A549 (cell line): ENCODE measurements at regions not wholly inside any gene's neighbourhood (a gene's known extent, or its start where the extent isn't known, plus 50 kb on each side); places are given as distances from the start of the nearest gene placed in this dataset.

Experiments
- ATAC-seq, 2 experiments: fragments of 200-7000 bp in 1 of 2; fragments of >200 bp in 1 of 2; cut with Nextera tagmentation in 1 of 2; cut with Tn5 transposase in 1 of 2; 3 replicates each; pipeline versions ENCODE4 v1.8.0 to v1.9.1; 2018 to 2020; ENCODE audit warnings: mild to moderate bottlenecking in 1 of 2, moderate library complexity in 1 of 2
- CTCF ChIA-PET: fragments of 300-600 bp; sonication (Branson Sonifier 250); formaldehyde crosslinking; extraction: SDS; loops from one replicate; lab custom pipeline; 2021; ENCODE audit warnings: antibody characterized with exemption, inconsistent platforms; lab: Yijun Ruan, JAX
- POLR2A ChIA-PET: fragments of 350-600 bp; formaldehyde crosslinking; extraction: SDS; loops from one replicate; lab custom pipeline; 2021; ENCODE audit warnings: antibody characterized with exemption, inconsistent platforms; lab: Yijun Ruan, JAX
- DNase-seq, 2 experiments: peaks; one replicate each; pipeline versions ENCODE4 v3.0.0 to v3.0.0-alpha.2; 2011 to 2016; ENCODE audit warnings: low read depth in 1 of 2, low spot score in 1 of 2
- FAIRE-seq: peaks from 2 replicates; lab custom pipeline; 2011; peaks lifted over from hg19 to GRCh38; lab: Jason Lieb, UNC
- H3K27ac ChIP-seq, 2 experiments: fragments of >200 bp; sonication (Bioruptor Twin); formaldehyde crosslinking; 3 replicates each; pipeline ENCODE4 v1.5.1; 2016 to 2017
- H3K4me1 ChIP-seq: fragments of >200 bp; sonication (Bioruptor Twin); formaldehyde crosslinking; 3 replicates; pipeline ENCODE4 v1.6.1; 2016
- H3K4me2 ChIP-seq: fragments of >200 bp; sonication (Bioruptor Twin); formaldehyde crosslinking; 3 replicates; pipeline ENCODE4 v1.6.1; 2016
- H3K4me3 ChIP-seq: fragments of >200 bp; sonication (Bioruptor Twin); formaldehyde crosslinking; 3 replicates; pipeline ENCODE4 v1.5.1; 2016
- H3K9me3 ChIP-seq: fragments of >200 bp; sonication (Bioruptor Twin); formaldehyde crosslinking; 3 replicates; pipeline ENCODE4 v1.6.1; 2016
- BCL3 ChIP-seq: fragments of >200 bp; sonication (Bioruptor Twin); formaldehyde crosslinking; IDR thresholded peaks from 3 replicates; pipeline ENCODE4 v1.6.1; 2016
- BHLHE40 ChIP-seq: IDR thresholded peaks from 2 replicates; pipeline ENCODE4 v1.6.1; 2012; ENCODE audit warnings: low read depth, low read length, inconsistent platforms
- CBX8 ChIP-seq: fragments of 200-600 bp; sonication (generic); IDR thresholded peaks from 2 replicates; pipeline ENCODE4 v1.6.1; 2016
- CEBPB ChIP-seq, 2 experiments: fragments of >200 bp in 1 of 2; sonication (Bioruptor Twin) in 1 of 2; formaldehyde crosslinking in 1 of 2; IDR thresholded peaks; 2 replicates each; pipeline ENCODE4 v1.6.1; 2012 to 2016
- CHD2 ChIP-seq: fragments of 150-350 bp; IDR thresholded peaks from 2 replicates; pipeline ENCODE4 v1.6.1; 2014; ENCODE audit warnings: low read length; ENCODE audit not compliant: partially characterized antibody
- CTCF ChIP-seq: fragments of >200 bp; sonication (Bioruptor Twin); formaldehyde crosslinking; IDR thresholded peaks from 3 replicates; pipeline ENCODE4 v1.5.1; 2016
- ESRRA ChIP-seq: fragments of 150-350 bp; IDR thresholded peaks from 2 replicates; pipeline ENCODE4 v1.6.1; 2014; ENCODE audit warnings: mild to moderate bottlenecking, low read length, borderline replicate concordance
- FOXS1 ChIP-seq: fragments of 250-450 bp; sonication (Bioruptor Pico); IDR thresholded peaks from 2 replicates; pipeline ENCODE4 v1.5.0; 2020; ENCODE audit warnings: mild to moderate bottlenecking, moderate library complexity
- GATA3 ChIP-seq: IDR thresholded peaks from 2 replicates; pipeline ENCODE4 v1.6.1; 2012; ENCODE audit warnings: borderline replicate concordance
- HDAC2 ChIP-seq: fragments of 200-600 bp; sonication (generic); IDR thresholded peaks from 2 replicates; pipeline ENCODE4 v1.6.1; 2016
- HES2 ChIP-seq: fragments of >200 bp; sonication (Bioruptor Twin); formaldehyde crosslinking; IDR thresholded peaks from 2 replicates; pipeline ENCODE4 v1.6.1; 2016
- HOXB5 ChIP-seq: fragments of 250-450 bp; sonication (Bioruptor Pico); IDR thresholded peaks from 2 replicates; pipeline ENCODE4 v1.5.0; 2020; ENCODE audit warnings: mild to moderate bottlenecking, moderate library complexity
- JUNB ChIP-seq: fragments of >200 bp; sonication (Bioruptor Twin); formaldehyde crosslinking; IDR thresholded peaks from 2 replicates; pipeline ENCODE4 v1.6.1; 2016
- KDM1A ChIP-seq: fragments of 200-600 bp; sonication (generic); IDR thresholded peaks from 2 replicates; pipeline ENCODE4 v1.6.1; 2016; ENCODE audit warnings: low read depth, mild to moderate bottlenecking
- KDM5A ChIP-seq: fragments of 200-600 bp; sonication (generic); IDR thresholded peaks from 2 replicates; pipeline ENCODE4 v1.6.1; 2016; ENCODE audit warnings: antibody characterized with exemption, mild to moderate bottlenecking
- NPAS2 ChIP-seq: fragments of 250-450 bp; sonication (Bioruptor Pico); IDR thresholded peaks from 2 replicates; pipeline ENCODE4 v1.8.0; 2022; ENCODE audit warnings: mild to moderate bottlenecking, moderate library complexity, borderline replicate concordance
- NR3C1 ChIP-seq: fragments of >200 bp; sonication (Bioruptor Twin); formaldehyde crosslinking; IDR thresholded peaks from 3 replicates; pipeline ENCODE4 v1.6.1; 2017
- PHF8 ChIP-seq: fragments of 200-600 bp; sonication (generic); IDR thresholded peaks from 2 replicates; pipeline ENCODE4 v1.6.1; 2016; ENCODE audit warnings: low read depth, mild to moderate bottlenecking, antibody characterized with exemption, moderate library complexity, borderline replicate concordance
- POLR2A ChIP-seq: IDR thresholded peaks from 2 replicates; pipeline ENCODE4 v1.6.1; 2012; ENCODE audit warnings: mild to moderate bottlenecking, low read length
- POLR2AphosphoS2 ChIP-seq: conservative IDR thresholded peaks from 2 replicates; pipeline ENCODE4 v1.6.1; 2012; ENCODE audit warnings: low read length, improper control_type of control experiment, inconsistent platforms
- SMC3 ChIP-seq: fragments of >200 bp; sonication (Bioruptor Twin); formaldehyde crosslinking; IDR thresholded peaks from 3 replicates; pipeline ENCODE4 v1.6.1; 2018; ENCODE audit warnings: inconsistent platforms
- USF2 ChIP-seq: fragments of 450-650 bp; IDR thresholded peaks from 2 replicates; pipeline ENCODE4 v1.6.1; 2014; ENCODE audit warnings: antibody characterized with exemption
- WGBS: methylation state at CpG from one replicate; pipeline ENCODE4 v1.1.6; 2017; ENCODE audit errors: missing lambda C conversion rate; 5-methylcytosine and 5-hydroxymethylcytosine counted together
- TF ChIP-seq, protein P1 (sequence below): IDR thresholded peaks from 2 replicates; pipeline ENCODE4 v1.6.1; 2012
- TF ChIP-seq, protein P2 (sequence below): fragments of 250-450 bp; sonication (Bioruptor Pico); IDR thresholded peaks from 2 replicates; pipeline ENCODE4 v1.5.0; 2020; ENCODE audit warnings: low read depth, mild to moderate bottlenecking, moderate library complexity
- TF ChIP-seq, protein P3 (sequence below): fragments of 150-350 bp; IDR thresholded peaks from 2 replicates; pipeline ENCODE4 v1.6.1; 2014; ENCODE audit warnings: low read depth, mild to moderate bottlenecking, low read length

DNA sequence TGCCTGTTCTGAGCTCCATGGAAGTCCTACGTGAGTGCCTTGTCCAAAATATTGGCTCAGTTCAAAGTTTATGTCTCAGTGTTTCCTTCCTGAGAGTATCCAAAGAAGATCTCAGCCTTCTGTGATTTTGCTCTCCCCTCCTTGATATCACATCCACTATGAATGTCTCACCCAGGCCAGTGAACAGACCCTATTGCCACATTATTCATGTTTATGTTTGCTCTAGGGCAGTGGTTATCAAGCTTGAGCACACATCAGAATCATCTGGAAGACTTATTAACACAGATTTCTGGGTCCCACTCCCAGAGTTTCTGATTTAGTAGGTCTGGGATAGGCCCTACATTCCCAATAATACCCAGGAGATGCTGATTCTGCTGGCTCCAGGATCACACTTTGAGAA, 145.0 kb upstream of the FGGY start:
- no peaks in the 10 kb centered on the region for H3K9me3 ChIP-seq
- TF ChIP-seq NPAS2 (CRISPR knock-in tag) = no peak
- no peak for TF ChIP-seq BCL3
- no peak for TF ChIP-seq ESRRA
- no peak for TF ChIP-seq USF2
- TF ChIP-seq HOXB5 (CRISPR knock-in tag) = no peak
- TF ChIP-seq, protein P1, sequence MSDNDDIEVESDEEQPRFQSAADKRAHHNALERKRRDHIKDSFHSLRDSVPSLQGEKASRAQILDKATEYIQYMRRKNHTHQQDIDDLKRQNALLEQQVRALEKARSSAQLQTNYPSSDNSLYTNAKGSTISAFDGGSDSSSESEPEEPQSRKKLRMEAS = no peak
- TF ChIP-seq FOXS1 = no peak
- TF ChIP-seq CEBPB (IDR thresholded peaks at IDR 0.05) = no peak
- no peak for TF ChIP-seq CHD2
- no peak for TF ChIP-seq POLR2A
- no peak for TF ChIP-seq GATA3
- no peak for TF ChIP-seq PHF8
- no peak for TF ChIP-seq NR3C1
- no peak for TF ChIP-seq BHLHE40
- TF ChIP-seq, protein P2, sequence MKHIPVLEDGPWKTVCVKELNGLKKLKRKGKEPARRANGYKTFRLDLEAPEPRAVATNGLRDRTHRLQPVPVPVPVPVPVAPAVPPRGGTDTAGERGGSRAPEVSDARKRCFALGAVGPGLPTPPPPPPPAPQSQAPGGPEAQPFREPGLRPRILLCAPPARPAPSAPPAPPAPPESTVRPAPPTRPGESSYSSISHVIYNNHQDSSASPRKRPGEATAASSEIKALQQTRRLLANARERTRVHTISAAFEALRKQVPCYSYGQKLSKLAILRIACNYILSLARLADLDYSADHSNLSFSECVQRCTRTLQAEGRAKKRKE (CRISPR knock-in tag) = no peak
- no peak for TF ChIP-seq CBX8
- no peak for TF ChIP-seq HES2
- TF ChIP-seq KDM5A = no peak
- TF ChIP-seq SMC3 = no peak
- TF ChIP-seq KDM1A = no peak
- TF ChIP-seq, all 56 proteins: peak for 0
- ATAC-seq (peak in 1 of 2 experiments; percentile 1; a peak in 1 of 6 replicates), DNase-seq (no peak), FAIRE-seq (no peak)
- Histone ChIP-seq H3K4me2 (peak overlapping the region; percentile 99), H3K4me3 (no peak overlapping the region), H3K4me1 (peaks cover 61% of the 10 kb centered on the region), H3K27ac (peak overlapping the region; percentile 93 to 97)
- POLR2A ChIA-PET = interaction anchor here (0.5 to 3.8 kb wide), 5 partner anchors 10 to 368 kb away, joined by 3 to 16 read pairs (median 6); partner anchors contain the start of genes FGGY and JUN
- 30% methylated on average over 1 of the region's 1 CpG for WGBS
- CTCF ChIA-PET = no interaction called here

GRCh38 chr1:59152511-59152910, 144.4 kb upstream of the FGGY start:
- ChIA-PET CTCF (no interaction called here), POLR2A (no interaction called here)
- Histone ChIP-seq H3K4me2 (peak overlapping the region; percentile 99; the same call in 2 of the 3 replicates), H3K9me3 (no peaks in the 10 kb centered on the region), H3K4me1 (peaks cover 62% of the 10 kb centered on the region), H3K27ac (peak overlapping the region; percentile 93 to 97), H3K4me3 (no peak overlapping the region)
- DNase-seq (no peak), ATAC-seq (no peak), FAIRE-seq (no peak)
- WGBS = 95% methylated on average over 1 of the region's 1 CpG
- TF ChIP-seq BHLHE40 = no peak
- TF ChIP-seq BCL3 = no peak
- TF ChIP-seq POLR2AphosphoS2 = no peak
- no peak for TF ChIP-seq CTCF
- no peak for TF ChIP-seq JUNB
- TF ChIP-seq, protein P3, sequence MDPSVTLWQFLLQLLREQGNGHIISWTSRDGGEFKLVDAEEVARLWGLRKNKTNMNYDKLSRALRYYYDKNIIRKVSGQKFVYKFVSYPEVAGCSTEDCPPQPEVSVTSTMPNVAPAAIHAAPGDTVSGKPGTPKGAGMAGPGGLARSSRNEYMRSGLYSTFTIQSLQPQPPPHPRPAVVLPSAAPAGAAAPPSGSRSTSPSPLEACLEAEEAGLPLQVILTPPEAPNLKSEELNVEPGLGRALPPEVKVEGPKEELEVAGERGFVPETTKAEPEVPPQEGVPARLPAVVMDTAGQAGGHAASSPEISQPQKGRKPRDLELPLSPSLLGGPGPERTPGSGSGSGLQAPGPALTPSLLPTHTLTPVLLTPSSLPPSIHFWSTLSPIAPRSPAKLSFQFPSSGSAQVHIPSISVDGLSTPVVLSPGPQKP = no peak
- no peak for TF ChIP-seq HDAC2
